Heart left ventricle (tissue), 16 donors: ENCODE measurements at regions not wholly inside any gene's neighbourhood (a gene's known extent, or its start where the extent isn't known, plus 50 kb on each side); places are given as distances from the start of the nearest gene placed in this dataset.

Experiments
- ATAC-seq, 4 donors: fragments of 200-7000 bp; cut with Tn5 transposase; one replicate each; pipeline ENCODE4 v1.9.1; 2020 to 2022; ENCODE audit warnings: moderate library complexity in 4 of 4, mild to moderate bottlenecking in 3 of 4, moderate number of reproducible peaks in 1 of 4
- DNase-seq, 5 donors: peaks; one replicate each; pipeline ENCODE4 v3.0.0-alpha.2; 2020
- H3K27ac ChIP-seq, 12 donors: fragments of 200-600 bp; sonication (generic) in 4 of 12; one replicate each; pipeline versions ENCODE4 v1.5.0 to v1.8.0; 2016 to 2022; ENCODE audit warnings: mild to moderate bottlenecking in 2 of 12
- H3K27me3 ChIP-seq, 9 donors: fragments of 200-600 bp; sonication (generic) in 2 of 9; one replicate each; pipeline versions ENCODE4 v1.5.1 to v1.8.0; 2016 to 2022; ENCODE audit warnings: mild to moderate bottlenecking in 3 of 9
- H3K36me3 ChIP-seq, 9 donors: fragments of 200-600 bp; sonication (generic) in 2 of 9; one replicate each; pipeline versions ENCODE4 v1.5.0 to v1.8.0; 2018 to 2022; ENCODE audit warnings: mild to moderate bottlenecking in 2 of 9
- H3K4me1 ChIP-seq, 12 donors: fragments of 200-600 bp; sonication (generic) in 4 of 12; one replicate each; pipeline versions ENCODE4 v1.5.0 to v1.8.0; 2016 to 2022; ENCODE audit warnings: mild to moderate bottlenecking in 3 of 12
- H3K4me3 ChIP-seq, 12 donors: fragments of 200-600 bp; sonication (generic) in 4 of 12; one replicate each; pipeline versions ENCODE4 v1.5.0 to v1.8.0; 2017 to 2022; ENCODE audit warnings: mild to moderate bottlenecking in 9 of 12, moderate library complexity in 4 of 12
- H3K9me3 ChIP-seq, 12 donors: fragments of 200-600 bp; sonication (generic) in 4 of 12; one replicate each; pipeline versions ENCODE4 v1.5.0 to v1.8.0; 2016 to 2022; ENCODE audit warnings: mild to moderate bottlenecking in 1 of 12
- POLR2A ChIP-seq, 2 donors: fragments of 450-650 bp; IDR thresholded peaks; one replicate each; pipeline ENCODE4 v1.6.1; 2017; ENCODE audit warnings: antibody characterized with exemption in 2 of 2, mild to moderate bottlenecking in 2 of 2, moderate library complexity in 2 of 2
- WGBS, 4 donors: extraction: QIAGEN DNeasy Blood & Tissue Kit in 2 of 4; methylation state at CpG; one replicate each; pipeline versions ENCODE4 v1.1.5 to v1.1.7; 2013 to 2018; 5-methylcytosine and 5-hydroxymethylcytosine counted together
- intact Hi-C, 10 donors: fragments of 100-400 bp; cut with DNase I; formaldehyde crosslinking; loops; one replicate each; pipeline versions ENCODE4 v1.11.1 to v1.14.2; 2022
- microRNA counts, 2 donors: library from miRNA; unstranded; fragments of <30 nt; microRNA quantifications; one replicate each; lab custom pipeline; 2016
- microRNA-seq, 4 donors: library from miRNA; unstranded; fragments of <30 nt; microRNA quantifications; one replicate each; pipeline versions ENCODE4 to v1.2.0, GENCODE V29; 2017 to 2020
- TF ChIP-seq, protein P1 (sequence below), 12 donors: fragments of 200-600 bp; sonication (generic) in 4 of 12; IDR thresholded peaks; one replicate each; pipeline versions ENCODE4 v1.5.0 to v1.8.0; 2018 to 2022; ENCODE audit warnings: antibody characterized with exemption in 12 of 12, mild to moderate bottlenecking in 5 of 12
- donor health status: ischemic (EF 13 %, LVEDD 7.1; RV severe dilation, severe dysfunction).
- donor health status: healthy with polysubstance abuse.
- donor health status: DM: no; HTN: yes; CAD: no.
- donor health status: DM: no; HTN: no; CAD: no.
- donor health status: ischemic (EF 25% LVEDD 6.9; RV normal size, moderate dysfunction).
- donor health status: ischemic (EF 25% LVEDD 5.7; RV mildly dilated, moderate dysfunction).
- donor health status: healthy.
- donor health status: DM: yes; HTN: yes; CAD: no.
- donor health status: ischemic (EF 35%, LVEDD 5.7; RV mildly dilated, moderate dysfunction).
- donor health status: nonischemic (EF 11% LVEDD 7.7; RV severe dilation, severe dysfunction).
- donor health status: DM: yes; HTN: yes; CAD: no.
- donor health status: PGD.
- donor health status: ischemic (EF 29% LVEDD 5.4; RV normal size, mild dysfunction).
- donor health status: nonischemic (EF 23%, LVEDD 6.1; RV moderate dilation, normal function).

DNA sequence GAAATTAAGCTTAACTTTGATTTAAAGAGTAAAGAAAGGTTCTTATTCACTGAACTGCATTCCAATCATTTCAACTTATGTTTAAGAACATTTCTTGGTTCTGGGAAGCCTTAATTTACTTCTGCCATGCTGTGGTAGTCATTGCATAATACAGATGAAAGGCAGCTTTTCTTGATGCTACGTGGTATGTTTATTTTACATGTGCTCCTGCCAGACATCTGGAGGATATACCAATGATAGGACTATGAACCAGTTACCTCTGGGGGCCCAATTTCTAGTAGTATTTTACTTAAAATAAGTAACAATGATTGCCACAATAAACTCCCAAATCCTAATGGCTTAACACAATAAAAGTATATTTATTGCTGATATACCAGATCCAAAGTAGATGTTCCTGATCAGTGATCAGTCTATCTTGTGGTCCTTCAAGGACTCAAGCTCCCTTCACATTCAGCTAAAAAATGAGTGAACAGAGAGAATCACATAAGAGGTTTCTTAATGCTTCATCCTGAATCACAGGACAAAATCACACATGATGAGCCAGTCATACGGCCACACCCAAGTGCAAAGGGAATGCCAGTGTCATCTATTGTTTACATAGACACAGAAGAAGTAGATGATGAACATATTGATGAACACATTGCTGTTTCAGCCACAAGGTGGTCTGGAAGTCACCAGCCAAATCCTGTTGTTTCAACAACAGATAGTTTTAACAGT, 56.5 kb upstream of the CCN2 start:
- DNase-seq (no peak), ATAC-seq (no peak)
- no peaks in the 10 kb centered on the region for H3K27me3 ChIP-seq
- H3K4me1 ChIP-seq = peaks cover 0 to 22% (median 0%) of the 10 kb centered on the region in 12 donors
- H3K27ac ChIP-seq = no peak overlapping the region
- TF ChIP-seq, protein P1, sequence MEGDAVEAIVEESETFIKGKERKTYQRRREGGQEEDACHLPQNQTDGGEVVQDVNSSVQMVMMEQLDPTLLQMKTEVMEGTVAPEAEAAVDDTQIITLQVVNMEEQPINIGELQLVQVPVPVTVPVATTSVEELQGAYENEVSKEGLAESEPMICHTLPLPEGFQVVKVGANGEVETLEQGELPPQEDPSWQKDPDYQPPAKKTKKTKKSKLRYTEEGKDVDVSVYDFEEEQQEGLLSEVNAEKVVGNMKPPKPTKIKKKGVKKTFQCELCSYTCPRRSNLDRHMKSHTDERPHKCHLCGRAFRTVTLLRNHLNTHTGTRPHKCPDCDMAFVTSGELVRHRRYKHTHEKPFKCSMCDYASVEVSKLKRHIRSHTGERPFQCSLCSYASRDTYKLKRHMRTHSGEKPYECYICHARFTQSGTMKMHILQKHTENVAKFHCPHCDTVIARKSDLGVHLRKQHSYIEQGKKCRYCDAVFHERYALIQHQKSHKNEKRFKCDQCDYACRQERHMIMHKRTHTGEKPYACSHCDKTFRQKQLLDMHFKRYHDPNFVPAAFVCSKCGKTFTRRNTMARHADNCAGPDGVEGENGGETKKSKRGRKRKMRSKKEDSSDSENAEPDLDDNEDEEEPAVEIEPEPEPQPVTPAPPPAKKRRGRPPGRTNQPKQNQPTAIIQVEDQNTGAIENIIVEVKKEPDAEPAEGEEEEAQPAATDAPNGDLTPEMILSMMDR (IDR thresholded peaks at IDR 0.05) = no peak
- no peak for TF ChIP-seq POLR2A (IDR thresholded peaks at IDR 0.05)
- intact Hi-C loops = no loop called here
- 87 to 94% (median 92%) methylated on average over 2 of the region's 2 CpGs for whole genome bisulfite sequencing, 4 donors
- H3K4me3 ChIP-seq = no peak overlapping the region
- peaks cover 0 to 15% (median 4%) of the 10 kb centered on the region in 12 donors for H3K9me3 ChIP-seq
- H3K36me3 ChIP-seq = no peaks in the 10 kb centered on the region

DNA sequence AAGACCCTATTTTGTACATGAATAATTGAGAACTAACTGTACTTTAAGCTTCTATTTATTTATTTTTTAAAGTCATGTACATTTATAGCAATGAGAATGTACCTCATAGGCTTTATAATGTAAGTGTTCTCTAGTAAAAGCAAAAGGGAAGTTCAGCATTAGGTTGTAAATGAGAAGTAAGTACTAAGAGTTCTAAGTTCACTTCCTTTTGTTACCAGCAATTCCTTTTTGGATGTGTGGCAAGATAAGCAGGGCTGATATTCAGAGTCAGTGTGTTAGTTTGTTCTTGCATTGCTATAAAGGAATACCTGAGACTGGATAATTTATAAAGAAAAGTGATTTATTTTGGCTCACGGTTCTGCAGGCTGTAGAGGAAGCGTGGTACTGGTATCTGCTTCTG, 54.0 kb upstream of the CCN2 start:
- Histone ChIP-seq H3K27ac (no peak overlapping the region), H3K36me3 (no peaks in the 10 kb centered on the region), H3K9me3 (peaks cover 0 to 15% (median 4%) of the 10 kb centered on the region in 12 donors), H3K27me3 (no peaks in the 10 kb centered on the region), H3K4me1 (peaks cover 0 to 12% (median 0%) of the 10 kb centered on the region in 12 donors), H3K4me3 (no peak overlapping the region)
- intact Hi-C loops = no loop called here
- WGBS, 4 donors = 67 to 78% (median 73%) methylated on average over 2 of the region's 2 CpGs
- no peak for TF ChIP-seq POLR2A (IDR thresholded peaks at IDR 0.05)
- DNase-seq (no peak), ATAC-seq (no peak)

DNA sequence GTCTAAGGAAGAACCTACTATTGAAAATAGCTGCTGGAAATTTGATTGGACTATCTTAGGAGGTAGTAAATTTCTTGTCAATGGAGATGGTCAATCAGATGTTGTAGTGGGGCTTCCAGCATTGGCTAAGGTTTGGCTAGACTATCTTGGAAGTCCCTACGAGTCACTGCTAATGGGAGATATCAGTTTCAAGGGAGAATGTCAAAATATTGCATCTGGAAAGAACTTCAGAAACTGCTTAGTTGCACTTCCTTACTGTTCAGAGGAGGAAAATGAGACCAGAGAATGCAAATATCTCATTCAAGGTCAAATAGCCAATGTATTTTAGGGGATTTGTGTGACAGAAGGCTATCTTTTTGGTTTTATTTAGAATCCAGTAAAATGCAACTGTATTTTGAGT, 53.5 kb upstream of the CCN2 start:
- TF ChIP-seq, protein P1 (IDR thresholded peaks at IDR 0.05) = no peak
- TF ChIP-seq POLR2A (IDR thresholded peaks at IDR 0.05) = no peak
- H3K27me3 ChIP-seq = no peaks in the 10 kb centered on the region
- peaks cover 0 to 12% (median 2%) of the 10 kb centered on the region in 12 donors for H3K4me1 ChIP-seq
- 50 to 71% (median 64%) methylated on average over 1 of the region's 1 CpG for WGBS, 4 donors
- DNase-seq (no peak), ATAC-seq (no peak)
- intact Hi-C loops = no loop called here
- peaks cover 0 to 15% (median 4%) of the 10 kb centered on the region in 12 donors for H3K9me3 ChIP-seq
- no peak overlapping the region for H3K4me3 ChIP-seq
- no peak overlapping the region for H3K27ac ChIP-seq
- H3K36me3 ChIP-seq = no peaks in the 10 kb centered on the region

DNA sequence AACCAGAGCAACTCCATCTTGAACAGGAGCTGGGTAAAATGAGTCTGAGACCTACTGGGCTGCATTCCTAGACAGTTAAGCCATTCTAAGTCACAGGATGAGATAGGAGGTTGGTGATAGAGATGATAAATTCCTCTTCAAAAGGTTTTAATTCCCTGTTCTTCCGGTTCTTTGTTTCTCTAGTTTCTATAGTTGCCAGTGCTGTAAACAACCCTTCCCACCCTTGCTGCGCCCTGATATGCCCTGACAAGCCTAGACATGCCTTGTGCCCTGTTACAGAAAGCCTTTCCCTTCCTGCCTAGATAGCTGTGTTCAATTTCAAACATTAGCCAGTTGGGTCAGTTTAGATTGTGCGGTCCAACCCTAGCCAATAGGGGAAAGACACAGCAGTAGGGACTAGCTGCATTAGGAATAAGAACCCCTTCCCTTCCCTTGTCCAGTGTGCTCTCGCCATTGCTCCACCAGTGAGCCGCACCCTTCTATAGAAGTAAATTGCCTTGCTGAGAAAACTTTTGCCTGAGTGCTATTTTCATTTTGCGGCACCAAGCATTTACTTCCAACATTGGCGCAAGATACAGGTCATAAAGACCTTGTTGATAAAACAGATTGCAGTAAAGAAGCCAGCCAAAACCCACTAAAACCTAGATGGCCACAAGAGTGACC, 52.5 kb upstream of the CCN2 start:
- Histone ChIP-seq H3K9me3 (peaks cover 0 to 15% (median 4%) of the 10 kb centered on the region in 12 donors), H3K4me1 (peaks cover 0 to 18% (median 6%) of the 10 kb centered on the region in 12 donors), H3K4me3 (no peak overlapping the region), H3K27me3 (no peaks in the 10 kb centered on the region), H3K36me3 (no peaks in the 10 kb centered on the region), H3K27ac (no peak overlapping the region)
- no peak for ATAC-seq
- 94 to 98% (median 95%) methylated on average over 7 of the region's 7 CpGs for WGBS, 4 donors
- TF ChIP-seq, protein P1 (IDR thresholded peaks at IDR 0.05) = no peak
- no peak for TF ChIP-seq POLR2A (IDR thresholded peaks at IDR 0.05)
- intact Hi-C loops = no loop called here
- no peak for DNase-seq

MicroRNAs in the stretch of these regions (microRNA counts, 767-probe panel; counts per million panel counts)
- microRNA hsa-miR-548aj-3p (lab: Ali Mortazavi, UCI) = 0 to 71.6 counts per million in 2 donors

Small RNA genes in the stretch of these regions (microRNA-seq; reads per million reads assigned to microRNA genes)
- gene MIR548AJ1 = 0 reads per million in 4 donors
